ENCODE measurements at regions not wholly inside any gene's neighbourhood (a gene's known extent, or its start where the extent isn't known, plus 50 kb on each side); places are given as distances from the start of the nearest gene placed in this dataset.

GRCh38 chr11:95565724-95566141 is 223.8 kb downstream of the FAM76B start:
- no peak for TF ChIP-seq CTCF (IDR thresholded peaks at IDR 0.05; ENCODE audit: insufficient read depth in 1 of 2, low read depth in 1 of 2, low read length in 1 of 2, severe bottlenecking in 1 of 2, unreplicated experiment in 1 of 2)
- POLR2A ChIA-PET: no interaction called here
- no peaks in the 10 kb centered on the region; the same call in 1 of the 2 replicates for H3K27me3 ChIP-seq (replicated peaks; ENCODE audit: control insufficient read depth, insufficient read depth, low read length)
- DNase-seq: no peak
- Mint-ChIP-seq H3K36me3 (ENCODE audit: insufficient read depth, unreplicated experiment) (no peaks in the 10 kb centered on the region), H3K27ac (ENCODE audit: unreplicated experiment) (no peak overlapping the region), H3K27me3 (ENCODE audit: insufficient read depth, unreplicated experiment) (peaks cover 10% of the 10 kb centered on the region), H3K4me1 (ENCODE audit: low read depth, unreplicated experiment) (no peaks in the 10 kb centered on the region), H3K4me3 (ENCODE audit: unreplicated experiment) (no peak overlapping the region), H3K9me3 (ENCODE audit: unreplicated experiment) (peaks cover 11% of the 10 kb centered on the region)
- H3K4me3 ChIP-seq (ENCODE audit: low read depth, low read length): no peak overlapping the region
- intact Hi-C loops (cut with micrococcal nuclease; ENCODE audit: unreplicated experiment): no loop called here
- no TSS peak for BruUV-seq (replicated peaks)
- CTCF ChIA-PET: no interaction called here
- H3K36me3 ChIP-seq (ENCODE audit: control insufficient read depth, insufficient read depth, low read length): no peaks in the 10 kb centered on the region
- peaks cover 2% of the 10 kb centered on the region; the same call in 1 of the 2 replicates for H3K9me3 ChIP-seq
- no peaks in the 10 kb centered on the region for H3K4me1 ChIP-seq

GRCh38 chr11:95563859-95564258 is 225.7 kb downstream of the FAM76B start:
- Mint-ChIP-seq H3K9me3 (ENCODE audit: unreplicated experiment) (no peaks in the 10 kb centered on the region), H3K36me3 (ENCODE audit: insufficient read depth, unreplicated experiment) (no peaks in the 10 kb centered on the region), H3K27me3 (ENCODE audit: insufficient read depth, unreplicated experiment) (peaks cover 6% of the 10 kb centered on the region), H3K4me1 (ENCODE audit: low read depth, unreplicated experiment) (no peaks in the 10 kb centered on the region), H3K4me3 (ENCODE audit: unreplicated experiment) (no peak overlapping the region), H3K27ac (ENCODE audit: unreplicated experiment) (no peak overlapping the region)
- no peaks in the 10 kb centered on the region; the same call in 1 of the 2 replicates for H3K9me3 ChIP-seq
- ChIA-PET CTCF (interaction anchor here (0.6 kb wide), 1 partner anchor 504 kb away, joined by 4 read pairs; no protein-coding TSS in a partner anchor), POLR2A (no interaction called here)
- H3K4me3 ChIP-seq (ENCODE audit: low read depth, low read length): no peak overlapping the region
- no TSS peak for BruUV-seq (replicated peaks)
- intact Hi-C loops (cut with micrococcal nuclease; ENCODE audit: unreplicated experiment): no loop called here
- no peak for DNase-seq
- H3K36me3 ChIP-seq (ENCODE audit: control insufficient read depth, insufficient read depth, low read length): no peaks in the 10 kb centered on the region
- H3K4me1 ChIP-seq: no peaks in the 10 kb centered on the region
- no peak for TF ChIP-seq CTCF (IDR thresholded peaks at IDR 0.05; ENCODE audit: insufficient read depth in 1 of 2, low read depth in 1 of 2, low read length in 1 of 2, severe bottlenecking in 1 of 2, unreplicated experiment in 1 of 2)
- H3K27me3 ChIP-seq (replicated peaks; ENCODE audit: control insufficient read depth, insufficient read depth, low read length): no peaks in the 10 kb centered on the region; the same call in 1 of the 2 replicates

DNA sequence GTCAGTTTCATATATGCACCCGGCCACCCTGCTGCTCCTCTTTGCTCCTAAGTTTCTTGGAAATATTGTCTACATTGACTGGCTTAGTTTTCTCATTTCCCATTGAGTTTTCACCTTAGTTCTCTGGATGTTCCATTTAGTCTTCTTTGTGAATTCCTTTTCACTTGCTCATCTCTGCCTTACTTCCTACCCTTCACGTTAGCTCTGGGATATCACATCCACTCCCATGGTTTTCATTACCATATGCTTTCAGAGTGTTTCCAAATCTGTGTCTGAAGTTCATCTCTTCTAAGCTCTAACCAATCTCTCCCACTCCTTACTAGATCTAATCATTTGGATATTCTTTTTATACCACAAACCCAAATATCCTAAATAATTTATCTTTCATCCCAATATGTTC is 226.4 kb downstream of the FAM76B start:
- no peaks in the 10 kb centered on the region; the same call in 1 of the 2 replicates for H3K27me3 ChIP-seq (replicated peaks; ENCODE audit: control insufficient read depth, insufficient read depth, low read length)
- DNase-seq: no peak
- no peak overlapping the region for H3K27ac Mint-ChIP-seq (ENCODE audit: unreplicated experiment)
- no peaks in the 10 kb centered on the region for H3K36me3 ChIP-seq (ENCODE audit: control insufficient read depth, insufficient read depth, low read length)
- H3K9me3 ChIP-seq: no peaks in the 10 kb centered on the region; the same call in 1 of the 2 replicates
- peaks cover 6% of the 10 kb centered on the region for H3K27me3 Mint-ChIP-seq (ENCODE audit: insufficient read depth, unreplicated experiment)
- BruUV-seq (replicated peaks): no TSS peak
- H3K4me1 Mint-ChIP-seq (ENCODE audit: low read depth, unreplicated experiment): no peaks in the 10 kb centered on the region
- TF ChIP-seq CTCF (IDR thresholded peaks at IDR 0.05; ENCODE audit: insufficient read depth in 1 of 2, low read depth in 1 of 2, low read length in 1 of 2, severe bottlenecking in 1 of 2, unreplicated experiment in 1 of 2): no peak
- H3K36me3 Mint-ChIP-seq (ENCODE audit: insufficient read depth, unreplicated experiment): no peaks in the 10 kb centered on the region
- no peaks in the 10 kb centered on the region for H3K9me3 Mint-ChIP-seq (ENCODE audit: unreplicated experiment)
- intact Hi-C loops (cut with micrococcal nuclease; ENCODE audit: unreplicated experiment): no loop called here
- no peak overlapping the region for H3K4me3 ChIP-seq (ENCODE audit: low read depth, low read length)
- no peak overlapping the region for H3K4me3 Mint-ChIP-seq (ENCODE audit: unreplicated experiment)
- H3K4me1 ChIP-seq: no peaks in the 10 kb centered on the region
- ChIA-PET CTCF (interaction anchor here (1.4 kb wide), 1 partner anchor 411 kb away, joined by 4 read pairs; no protein-coding TSS in a partner anchor), POLR2A (interaction anchor here (0.6 kb wide), 1 partner anchor 403 kb away, joined by 5 read pairs; no protein-coding TSS in a partner anchor)

Measured in Caco-2 (cell line).